ENCODE measurements at regions not wholly inside any gene's neighbourhood (a gene's known extent, or its start where the extent isn't known, plus 50 kb on each side); places are given as distances from the start of the nearest gene placed in this dataset.

- Mint-ChIP-seq H3K9me3 (ENCODE audit: unreplicated experiment) (peaks cover 10% of the 10 kb centered on the region), H3K4me1 (ENCODE audit: unreplicated experiment) (peaks cover 71% of the 10 kb centered on the region), H3K4me3 (ENCODE audit: unreplicated experiment) (no peak overlapping the region), H3K27me3 (ENCODE audit: unreplicated experiment) (no peaks in the 10 kb centered on the region), H3K27ac (ENCODE audit: unreplicated experiment) (peak overlapping the region; percentile 45), H3K36me3 (ENCODE audit: unreplicated experiment) (no peaks in the 10 kb centered on the region)
- TF ChIP-seq CTCF (IDR thresholded peaks at IDR 0.05): no peak
- DNase-seq (ENCODE audit: extremely low spot score, unreplicated experiment): no peak
Observed at GRCh38 chr4:119728692-119729593, 100.3 kb upstream of the PDE5A start.

GRCh38 chr4:119728185-119728584 lies 99.6 kb upstream of the PDE5A start:
- Mint-ChIP-seq H3K9me3 (ENCODE audit: unreplicated experiment) (peaks cover 10% of the 10 kb centered on the region), H3K4me3 (ENCODE audit: unreplicated experiment) (no peak overlapping the region), H3K4me1 (ENCODE audit: unreplicated experiment) (peaks cover 64% of the 10 kb centered on the region), H3K27ac (ENCODE audit: unreplicated experiment) (peak overlapping the region; percentile 45), H3K36me3 (ENCODE audit: unreplicated experiment) (no peaks in the 10 kb centered on the region), H3K27me3 (ENCODE audit: unreplicated experiment) (no peaks in the 10 kb centered on the region)
- no peak for DNase-seq (ENCODE audit: extremely low spot score, unreplicated experiment)
- TF ChIP-seq CTCF (IDR thresholded peaks at IDR 0.05): no peak

GRCh38 chr4:119726505-119726904 lies 97.9 kb upstream of the PDE5A start:
- no peaks in the 10 kb centered on the region for H3K27me3 Mint-ChIP-seq (ENCODE audit: unreplicated experiment)
- TF ChIP-seq CTCF (IDR thresholded peaks at IDR 0.05): no peak
- DNase-seq (ENCODE audit: extremely low spot score, unreplicated experiment): no peak
- H3K9me3 Mint-ChIP-seq (ENCODE audit: unreplicated experiment): peaks cover 10% of the 10 kb centered on the region
- no peak overlapping the region for H3K4me3 Mint-ChIP-seq (ENCODE audit: unreplicated experiment)
- H3K27ac Mint-ChIP-seq (ENCODE audit: unreplicated experiment): peak overlapping the region; percentile 44
- H3K4me1 Mint-ChIP-seq (ENCODE audit: unreplicated experiment): peaks cover 49% of the 10 kb centered on the region
- H3K36me3 Mint-ChIP-seq (ENCODE audit: unreplicated experiment): no peaks in the 10 kb centered on the region

GRCh38 chr4:119725688-119726330 lies 97.2 kb upstream of the PDE5A start:
- Mint-ChIP-seq H3K27ac (ENCODE audit: unreplicated experiment) (peak overlapping the region; percentile 44), H3K9me3 (ENCODE audit: unreplicated experiment) (peaks cover 15% of the 10 kb centered on the region), H3K4me1 (ENCODE audit: unreplicated experiment) (peaks cover 42% of the 10 kb centered on the region), H3K36me3 (ENCODE audit: unreplicated experiment) (no peaks in the 10 kb centered on the region), H3K4me3 (ENCODE audit: unreplicated experiment) (no peak overlapping the region), H3K27me3 (ENCODE audit: unreplicated experiment) (no peaks in the 10 kb centered on the region)
- no peak for TF ChIP-seq CTCF (IDR thresholded peaks at IDR 0.05)
- DNase-seq (ENCODE audit: extremely low spot score, unreplicated experiment): no peak

GRCh38 chr4:119725011-119725410 lies 96.4 kb upstream of the PDE5A start:
- no peak for TF ChIP-seq CTCF (IDR thresholded peaks at IDR 0.05)

More at GRCh38 chr4:119725011-119725410, 96.4 kb upstream of the PDE5A start:
- Mint-ChIP-seq H3K4me3 (ENCODE audit: unreplicated experiment) (no peak overlapping the region), H3K36me3 (ENCODE audit: unreplicated experiment) (no peaks in the 10 kb centered on the region), H3K27ac (ENCODE audit: unreplicated experiment) (no peak overlapping the region), H3K9me3 (ENCODE audit: unreplicated experiment) (peaks cover 22% of the 10 kb centered on the region), H3K27me3 (ENCODE audit: unreplicated experiment) (no peaks in the 10 kb centered on the region), H3K4me1 (ENCODE audit: unreplicated experiment) (peaks cover 34% of the 10 kb centered on the region)
- DNase-seq (ENCODE audit: extremely low spot score, unreplicated experiment): no peak
